ENCODE measurements at regions not wholly inside any gene's neighbourhood (a gene's known extent, or its start where the extent isn't known, plus 50 kb on each side); places are given as distances from the start of the nearest gene placed in this dataset.

DNA sequence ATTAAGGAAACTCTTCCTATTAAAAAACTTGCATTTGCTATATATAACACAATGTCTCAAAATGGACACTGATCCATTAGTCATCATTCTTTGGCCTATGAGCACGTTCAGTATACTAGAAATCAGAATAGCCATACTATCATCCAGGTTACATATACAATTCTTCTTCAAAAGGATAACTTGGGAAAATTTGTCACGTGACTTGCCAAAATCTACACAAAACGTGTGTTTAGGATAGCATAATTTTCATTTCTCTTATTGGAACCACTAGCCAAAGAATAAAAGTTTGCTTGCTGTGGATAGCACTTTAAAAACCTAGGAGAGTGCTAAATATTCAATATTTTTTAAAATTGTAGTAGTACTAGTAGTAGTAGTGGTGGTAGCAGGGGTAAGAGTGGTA lies 714.3 kb upstream of the FOXG1 start:
- no peak for DNase-seq (ENCODE audit: low read depth)
- H3K4me3 ChIP-seq (ENCODE audit: low read depth, low read length) = no peak overlapping the region
- TF ChIP-seq, protein P1, sequence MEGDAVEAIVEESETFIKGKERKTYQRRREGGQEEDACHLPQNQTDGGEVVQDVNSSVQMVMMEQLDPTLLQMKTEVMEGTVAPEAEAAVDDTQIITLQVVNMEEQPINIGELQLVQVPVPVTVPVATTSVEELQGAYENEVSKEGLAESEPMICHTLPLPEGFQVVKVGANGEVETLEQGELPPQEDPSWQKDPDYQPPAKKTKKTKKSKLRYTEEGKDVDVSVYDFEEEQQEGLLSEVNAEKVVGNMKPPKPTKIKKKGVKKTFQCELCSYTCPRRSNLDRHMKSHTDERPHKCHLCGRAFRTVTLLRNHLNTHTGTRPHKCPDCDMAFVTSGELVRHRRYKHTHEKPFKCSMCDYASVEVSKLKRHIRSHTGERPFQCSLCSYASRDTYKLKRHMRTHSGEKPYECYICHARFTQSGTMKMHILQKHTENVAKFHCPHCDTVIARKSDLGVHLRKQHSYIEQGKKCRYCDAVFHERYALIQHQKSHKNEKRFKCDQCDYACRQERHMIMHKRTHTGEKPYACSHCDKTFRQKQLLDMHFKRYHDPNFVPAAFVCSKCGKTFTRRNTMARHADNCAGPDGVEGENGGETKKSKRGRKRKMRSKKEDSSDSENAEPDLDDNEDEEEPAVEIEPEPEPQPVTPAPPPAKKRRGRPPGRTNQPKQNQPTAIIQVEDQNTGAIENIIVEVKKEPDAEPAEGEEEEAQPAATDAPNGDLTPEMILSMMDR (conservative IDR thresholded peaks at IDR 0.05; ENCODE audit: low read depth, low read length) = no peak

DNA sequence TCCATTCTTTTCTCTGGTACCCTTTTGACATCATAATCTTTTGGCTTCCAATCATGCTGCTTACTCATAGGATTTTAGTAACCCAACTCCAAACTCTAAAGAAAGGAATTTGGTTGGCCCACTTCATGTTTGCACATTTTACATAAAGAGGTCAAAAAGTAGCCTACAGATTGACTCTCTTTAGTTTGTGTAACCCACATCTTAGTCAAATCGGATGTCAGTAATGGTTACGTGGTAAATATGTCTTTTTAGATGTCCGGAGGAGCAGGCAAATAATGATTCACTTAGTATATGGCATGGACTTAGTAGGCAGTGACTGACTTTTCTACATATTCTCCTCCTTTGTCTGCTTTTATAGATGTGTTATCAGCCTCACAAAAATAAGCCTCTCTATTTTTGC lies 711.6 kb upstream of the FOXG1 start:
- H3K4me3 ChIP-seq (ENCODE audit: low read depth, low read length) = no peak overlapping the region
- TF ChIP-seq, protein P1 (conservative IDR thresholded peaks at IDR 0.05; ENCODE audit: low read depth, low read length) = no peak
- DNase-seq (ENCODE audit: low read depth) = no peak

DNA sequence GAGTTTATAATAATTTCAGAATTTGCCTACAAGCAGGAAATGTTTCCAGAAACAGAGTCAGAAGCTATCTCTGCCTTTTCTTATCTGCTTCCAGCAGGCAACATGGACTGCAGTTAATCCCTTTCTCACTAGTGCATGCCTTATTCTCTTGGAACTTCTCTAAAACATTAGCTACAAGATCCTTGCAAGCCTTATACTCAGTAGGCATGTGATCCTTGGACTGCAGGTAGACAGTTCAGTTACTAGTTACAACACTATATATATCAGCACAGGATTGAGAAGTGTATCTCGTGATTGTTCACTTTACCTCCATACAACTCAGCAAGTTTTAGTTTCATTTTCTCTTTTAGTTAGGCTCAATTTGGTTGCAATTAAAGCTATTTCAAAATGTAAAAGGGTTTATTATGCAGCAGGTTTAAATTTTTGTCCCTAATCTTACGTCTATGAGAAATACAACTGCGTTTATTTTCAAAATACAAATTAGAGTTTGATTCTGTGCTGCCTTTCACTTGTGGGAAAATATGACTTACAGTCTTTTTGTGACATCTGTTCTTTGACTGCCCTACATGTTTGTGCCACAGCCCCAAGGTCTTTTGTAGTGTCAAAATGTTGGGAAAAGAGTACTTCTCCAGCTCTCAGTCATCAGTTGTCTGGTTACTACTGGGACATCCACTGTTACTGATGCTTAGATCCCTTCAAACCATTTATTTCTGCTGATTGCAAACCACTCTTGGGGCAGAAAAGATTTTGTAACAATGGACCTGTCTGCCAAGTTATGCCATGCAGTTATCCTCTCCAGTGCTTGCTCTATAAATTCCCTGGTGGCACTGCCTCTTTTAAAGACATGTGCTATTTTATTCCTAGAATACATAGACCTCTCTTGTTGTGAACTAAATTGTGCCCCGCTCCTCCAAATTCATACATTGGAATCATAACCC lies 709.0 kb upstream of the FOXG1 start:
- no peak for DNase-seq (ENCODE audit: low read depth)
- TF ChIP-seq, protein P1 (conservative IDR thresholded peaks at IDR 0.05; ENCODE audit: low read depth, low read length) = no peak
- no peak overlapping the region for H3K4me3 ChIP-seq (ENCODE audit: low read depth, low read length)

DNA sequence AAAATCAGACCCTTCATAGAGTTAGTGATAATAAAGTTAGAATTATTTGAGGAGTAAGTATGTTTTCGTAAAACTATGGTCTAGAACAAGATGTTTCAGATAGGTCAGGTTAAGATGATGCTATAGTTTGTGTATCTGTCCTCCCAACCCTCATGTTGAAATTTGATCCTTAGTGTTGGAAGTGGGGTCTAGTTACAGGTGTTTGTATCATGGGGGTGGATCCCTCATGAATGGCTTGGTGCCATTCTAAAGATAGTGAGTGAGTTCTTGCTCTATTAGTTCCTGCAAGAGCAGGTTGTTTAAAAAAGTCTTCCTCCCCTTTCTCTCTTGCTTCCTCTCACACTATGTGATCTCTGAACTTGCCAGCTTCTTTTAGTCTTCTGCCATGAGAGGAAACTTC lies 707.3 kb upstream of the FOXG1 start:
- TF ChIP-seq, protein P1 (conservative IDR thresholded peaks at IDR 0.05; ENCODE audit: low read depth, low read length) = no peak
- H3K4me3 ChIP-seq (ENCODE audit: low read depth, low read length) = no peak overlapping the region
- no peak for DNase-seq (ENCODE audit: low read depth)

DNA sequence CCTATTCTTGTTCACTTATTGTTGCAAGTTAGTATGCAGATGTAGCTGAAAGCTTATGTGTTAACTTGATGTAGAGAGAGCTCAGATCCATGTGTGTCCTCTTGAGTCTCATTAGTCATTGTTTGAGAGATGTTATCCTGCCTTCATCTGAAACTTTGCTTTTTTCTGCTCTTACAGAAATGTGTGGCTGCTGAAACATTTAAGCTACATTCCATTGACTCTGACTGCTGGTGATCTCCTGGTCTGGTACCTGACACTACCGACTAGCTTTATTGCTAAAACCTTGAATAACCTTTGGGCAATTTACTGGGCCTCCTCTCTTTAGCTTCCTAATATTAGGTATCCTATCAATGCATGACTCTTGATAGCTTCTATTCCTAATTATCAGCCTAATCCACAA lies 705.6 kb upstream of the FOXG1 start:
- no peak for DNase-seq (ENCODE audit: low read depth)
- TF ChIP-seq, protein P1 (conservative IDR thresholded peaks at IDR 0.05; ENCODE audit: low read depth, low read length) = no peak
- H3K4me3 ChIP-seq (ENCODE audit: low read depth, low read length) = no peak overlapping the region

DNA sequence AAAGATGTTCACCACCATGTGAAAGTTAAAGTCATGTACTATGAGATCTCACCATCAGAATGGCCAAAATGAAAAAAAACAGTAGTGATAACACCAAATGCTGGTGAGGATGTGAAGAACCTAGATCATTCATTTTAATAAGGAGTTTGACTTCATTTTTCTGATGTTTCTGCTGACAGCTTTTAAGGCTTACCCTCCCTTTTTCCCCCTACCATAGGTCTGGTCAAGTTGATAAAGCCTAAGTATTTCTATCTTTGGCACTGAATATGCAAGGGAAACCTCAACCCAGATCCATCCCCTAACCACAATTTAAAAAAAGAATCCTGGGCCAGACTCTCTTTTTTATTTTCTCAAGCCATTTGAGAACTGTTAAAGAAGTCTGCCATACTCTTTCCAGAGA lies 689.6 kb upstream of the FOXG1 start:
- TF ChIP-seq, protein P1 (conservative IDR thresholded peaks at IDR 0.05; ENCODE audit: low read depth, low read length) = no peak
- no peak for DNase-seq (ENCODE audit: low read depth)
- no peak overlapping the region for H3K4me3 ChIP-seq (ENCODE audit: low read depth, low read length)

DNA sequence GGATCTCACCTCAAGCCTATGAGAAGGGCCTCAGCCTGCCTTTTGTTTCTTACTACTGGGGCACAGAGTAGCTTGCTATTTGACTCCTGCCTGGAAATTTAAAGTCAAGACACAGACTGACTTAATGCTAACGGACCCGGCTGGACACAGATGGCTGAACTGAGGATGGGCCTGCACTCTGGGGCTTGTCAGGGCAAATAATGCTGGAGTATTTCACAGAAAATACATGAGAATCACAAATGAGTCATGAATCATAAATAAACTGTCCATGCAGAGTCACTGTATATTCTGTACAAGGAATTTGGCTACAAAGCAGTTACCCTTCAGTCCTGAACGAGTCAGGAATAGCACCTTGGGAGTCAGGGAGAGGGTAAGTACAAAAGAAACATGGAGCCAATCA lies 683.2 kb upstream of the FOXG1 start:
- TF ChIP-seq, protein P1 (conservative IDR thresholded peaks at IDR 0.05; ENCODE audit: low read depth, low read length) = no peak
- H3K4me3 ChIP-seq (ENCODE audit: low read depth, low read length) = no peak overlapping the region
- no peak for DNase-seq (ENCODE audit: low read depth)
